ENCODE measurements at regions not wholly inside any gene's neighbourhood (a gene's known extent, or its start where the extent isn't known, plus 50 kb on each side); places are given as distances from the start of the nearest gene placed in this dataset.
A peak's percentile ranks its signal among the peaks of the same experiment; 100 is the strongest.

GRCh38 chr14:39593377-39593776, 161.1 kb upstream of the FBXO33 start:
- Mint-ChIP-seq H3K27me3 (ENCODE audit: low read depth) (no peaks in the 10 kb centered on the region), H3K27ac (peak overlapping the region in 1 of 3 experiments; percentile 29; a peak in 1 of 7 replicates), H3K36me3 (ENCODE audit: insufficient read depth in 1 of 3, low read depth in 3 of 3) (peaks cover 5 to 15% (median 7%) of the 10 kb centered on the region in 3 experiments), H3K4me3 (no peak overlapping the region), H3K4me1 (peaks cover 13 to 19% of the 10 kb centered on the region in 2 experiments), H3K9me3 (peaks cover 9 to 10% of the 10 kb centered on the region in 2 experiments)
- WGBS (ENCODE audit: extremely low coverage, insufficient read length, low lambda C conversion rate), result no CpG with 5 or more reads among the region's 2 CpGs
- Histone ChIP-seq H4K8ac (replicated peaks; ENCODE audit: insufficient read length, low read depth, low read length) (no peak overlapping the region), H2BK5ac (ENCODE audit: insufficient read length, low read length) (no peak overlapping the region), H2AK5ac (ENCODE audit: insufficient read length, low read length) (no peak overlapping the region), H3K4me1 (ENCODE audit: insufficient read depth, low read length) (no peaks in the 10 kb centered on the region), H4K91ac (ENCODE audit: insufficient read length, low read depth, low read length) (no peak overlapping the region), H2BK20ac (ENCODE audit: low read depth, low read length, poor library complexity, severe bottlenecking) (no peak overlapping the region), H2BK120ac (ENCODE audit: low read depth, low read length, poor library complexity, severe bottlenecking) (no peak overlapping the region), H3K23me2 (ENCODE audit: insufficient read length, low read depth, low read length, poor library complexity, severe bottlenecking) (no peaks in the 10 kb centered on the region), H4K5ac (ENCODE audit: insufficient read length, low read depth, low read length) (no peak overlapping the region), H2BK12ac (ENCODE audit: insufficient read length, low read depth, low read length) (no peak overlapping the region), H3K56ac (ENCODE audit: insufficient read length, low read depth, low read length) (no peak overlapping the region), H3K79me2 (ENCODE audit: insufficient read depth, low read length) (no peaks in the 10 kb centered on the region), H3K79me1 (ENCODE audit: insufficient read depth, low read depth, low read length, poor library complexity, severe bottlenecking) (no peaks in the 10 kb centered on the region), H3T11ph (ENCODE audit: low read length) (no peak overlapping the region), H3K23ac (ENCODE audit: insufficient read length, low read depth, low read length) (no peak overlapping the region), H3K27ac (ENCODE audit: insufficient read length, low read depth, low read length) (no peak overlapping the region), H3K18ac (ENCODE audit: insufficient read length, low read depth, low read length) (no peak overlapping the region), H3K9ac (ENCODE audit: extremely low read depth, insufficient read length, low read length) (no peak overlapping the region), H3K9me3 (ENCODE audit: control insufficient read depth, low read depth, low read length) (no peaks in the 10 kb centered on the region), H3K4me2 (ENCODE audit: insufficient read depth, insufficient read length, low read length) (no peak overlapping the region), H3K27me3 (ENCODE audit: insufficient read depth, low read length) (no peaks in the 10 kb centered on the region), H2AFZ (ENCODE audit: low read length) (no peak overlapping the region), H4K20me1 (ENCODE audit: control insufficient read depth, insufficient read depth, insufficient read length) (no peaks in the 10 kb centered on the region), H2BK15ac (ENCODE audit: low read depth, low read length) (no peak overlapping the region), H3K14ac (ENCODE audit: insufficient read depth, low read length) (no peak overlapping the region), H3K4ac (ENCODE audit: low read depth, low read length) (no peak overlapping the region)
- no peak for TF ChIP-seq CTCF (conservative IDR thresholded peaks at IDR 0.05)
- DNase-seq, result no peak
